GM21447 (cell line): ENCODE measurements at regions not wholly inside any gene's neighbourhood (a gene's known extent, or its start where the extent isn't known, plus 50 kb on each side); places are given as distances from the start of the nearest gene placed in this dataset.

Experiments used
- ATAC-seq: cut with Tn5 transposase; IDR thresholded peaks from one replicate; pipeline ENCODE4 v1.9.1; 2021; ENCODE audit not compliant: unreplicated experiment

GRCh38 chr1:82848043-82848442, 1047.3 kb downstream of the ADGRL2 start:
- ATAC-seq = no peak

GRCh38 chr1:82845866-82846265, 1045.1 kb downstream of the ADGRL2 start:
- no peak for ATAC-seq

- ATAC-seq = no peak
These were observed 1044.4 kb downstream of the ADGRL2 start for GRCh38 chr1:82844911-82845827.

- no peak for ATAC-seq
These were observed 1043.7 kb downstream of the ADGRL2 start for GRCh38 chr1:82844447-82844846.

GRCh38 chr1:82843876-82844275, 1043.1 kb downstream of the ADGRL2 start:
- ATAC-seq = no peak

- ATAC-seq = no peak
These were observed 1039.5 kb downstream of the ADGRL2 start for GRCh38 chr1:82840192-82840591.

GRCh38 chr1:82837766-82838465, 1037.2 kb downstream of the ADGRL2 start:
- ATAC-seq = no peak

- ATAC-seq = no peak
These were observed 1036.4 kb downstream of the ADGRL2 start for GRCh38 chr1:82836973-82837680.

GRCh38 chr1:82836213-82836972, 1035.7 kb downstream of the ADGRL2 start:
- ATAC-seq = no peak

- no peak for ATAC-seq
These were observed 1030.1 kb downstream of the ADGRL2 start for GRCh38 chr1:82830690-82831380.

- no peak for ATAC-seq
These were observed 1028.8 kb downstream of the ADGRL2 start for GRCh38 chr1:82829527-82829926.

GRCh38 chr1:82823876-82824275, 1023.1 kb downstream of the ADGRL2 start:
- no peak for ATAC-seq

GRCh38 chr1:82820816-82821215, 1020.1 kb downstream of the ADGRL2 start:
- no peak for ATAC-seq

- ATAC-seq = no peak
These were observed 1018.5 kb downstream of the ADGRL2 start for GRCh38 chr1:82819234-82819633.

- ATAC-seq = no peak
These were observed 1017.9 kb downstream of the ADGRL2 start for GRCh38 chr1:82818586-82818985.

GRCh38 chr1:82813386-82813785, 1012.7 kb downstream of the ADGRL2 start:
- no peak for ATAC-seq

- no peak for ATAC-seq
These were observed 1009.9 kb downstream of the ADGRL2 start for GRCh38 chr1:82810601-82811000.

GRCh38 chr1:82807563-82807962, 1006.8 kb downstream of the ADGRL2 start:
- ATAC-seq = no peak

GRCh38 chr1:82806133-82806532, 1005.4 kb downstream of the ADGRL2 start:
- ATAC-seq = no peak

- ATAC-seq = no peak
These were observed 1000.4 kb downstream of the ADGRL2 start for GRCh38 chr1:82801176-82801575.
